HL-60 (cell line): ENCODE measurements at regions not wholly inside any gene's neighbourhood (a gene's known extent, or its start where the extent isn't known, plus 50 kb on each side); places are given as distances from the start of the nearest gene placed in this dataset.

Experiments used
- POLR2AphosphoS5 ChIP-seq: IDR thresholded peaks from 2 replicates; pipeline ENCODE4 v1.6.1; 2012; ENCODE audit warnings: low read depth
- TF ChIP-seq, protein P1 (sequence below): IDR thresholded peaks from one replicate; pipeline ENCODE4 v1.5.1; 2011; ENCODE audit warnings: low read length, control low read depth, inconsistent platforms; ENCODE audit not compliant: insufficient read depth
- TF ChIP-seq, protein P2 (sequence below): IDR thresholded peaks from 2 replicates; pipeline ENCODE4 v1.6.1; 2012; ENCODE audit warnings: low read depth; ENCODE audit not compliant: insufficient replicate concordance

DNA sequence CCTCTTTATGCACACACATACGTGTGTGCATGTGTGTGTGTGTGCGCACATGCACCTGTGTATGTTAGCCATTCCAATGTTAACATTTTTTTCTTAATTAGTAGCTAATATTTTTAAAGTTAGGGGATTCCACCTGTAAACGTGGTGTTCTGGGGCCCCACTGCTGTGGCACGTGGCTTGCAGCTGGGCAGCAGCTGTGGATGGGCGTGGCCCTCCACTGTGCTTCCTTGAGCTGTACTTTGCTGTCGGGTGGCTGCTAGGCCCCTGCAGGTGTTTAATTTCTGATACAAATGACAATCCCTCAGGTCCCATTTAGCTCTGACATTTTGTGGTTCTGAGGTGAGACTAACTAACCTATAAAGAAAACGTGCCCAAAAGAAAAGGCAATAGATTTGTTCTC is 58.9 kb upstream of the GJB6 start:
- TF ChIP-seq, protein P1, sequence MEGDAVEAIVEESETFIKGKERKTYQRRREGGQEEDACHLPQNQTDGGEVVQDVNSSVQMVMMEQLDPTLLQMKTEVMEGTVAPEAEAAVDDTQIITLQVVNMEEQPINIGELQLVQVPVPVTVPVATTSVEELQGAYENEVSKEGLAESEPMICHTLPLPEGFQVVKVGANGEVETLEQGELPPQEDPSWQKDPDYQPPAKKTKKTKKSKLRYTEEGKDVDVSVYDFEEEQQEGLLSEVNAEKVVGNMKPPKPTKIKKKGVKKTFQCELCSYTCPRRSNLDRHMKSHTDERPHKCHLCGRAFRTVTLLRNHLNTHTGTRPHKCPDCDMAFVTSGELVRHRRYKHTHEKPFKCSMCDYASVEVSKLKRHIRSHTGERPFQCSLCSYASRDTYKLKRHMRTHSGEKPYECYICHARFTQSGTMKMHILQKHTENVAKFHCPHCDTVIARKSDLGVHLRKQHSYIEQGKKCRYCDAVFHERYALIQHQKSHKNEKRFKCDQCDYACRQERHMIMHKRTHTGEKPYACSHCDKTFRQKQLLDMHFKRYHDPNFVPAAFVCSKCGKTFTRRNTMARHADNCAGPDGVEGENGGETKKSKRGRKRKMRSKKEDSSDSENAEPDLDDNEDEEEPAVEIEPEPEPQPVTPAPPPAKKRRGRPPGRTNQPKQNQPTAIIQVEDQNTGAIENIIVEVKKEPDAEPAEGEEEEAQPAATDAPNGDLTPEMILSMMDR = no peak
- TF ChIP-seq POLR2AphosphoS5 = no peak
- TF ChIP-seq, protein P2, sequence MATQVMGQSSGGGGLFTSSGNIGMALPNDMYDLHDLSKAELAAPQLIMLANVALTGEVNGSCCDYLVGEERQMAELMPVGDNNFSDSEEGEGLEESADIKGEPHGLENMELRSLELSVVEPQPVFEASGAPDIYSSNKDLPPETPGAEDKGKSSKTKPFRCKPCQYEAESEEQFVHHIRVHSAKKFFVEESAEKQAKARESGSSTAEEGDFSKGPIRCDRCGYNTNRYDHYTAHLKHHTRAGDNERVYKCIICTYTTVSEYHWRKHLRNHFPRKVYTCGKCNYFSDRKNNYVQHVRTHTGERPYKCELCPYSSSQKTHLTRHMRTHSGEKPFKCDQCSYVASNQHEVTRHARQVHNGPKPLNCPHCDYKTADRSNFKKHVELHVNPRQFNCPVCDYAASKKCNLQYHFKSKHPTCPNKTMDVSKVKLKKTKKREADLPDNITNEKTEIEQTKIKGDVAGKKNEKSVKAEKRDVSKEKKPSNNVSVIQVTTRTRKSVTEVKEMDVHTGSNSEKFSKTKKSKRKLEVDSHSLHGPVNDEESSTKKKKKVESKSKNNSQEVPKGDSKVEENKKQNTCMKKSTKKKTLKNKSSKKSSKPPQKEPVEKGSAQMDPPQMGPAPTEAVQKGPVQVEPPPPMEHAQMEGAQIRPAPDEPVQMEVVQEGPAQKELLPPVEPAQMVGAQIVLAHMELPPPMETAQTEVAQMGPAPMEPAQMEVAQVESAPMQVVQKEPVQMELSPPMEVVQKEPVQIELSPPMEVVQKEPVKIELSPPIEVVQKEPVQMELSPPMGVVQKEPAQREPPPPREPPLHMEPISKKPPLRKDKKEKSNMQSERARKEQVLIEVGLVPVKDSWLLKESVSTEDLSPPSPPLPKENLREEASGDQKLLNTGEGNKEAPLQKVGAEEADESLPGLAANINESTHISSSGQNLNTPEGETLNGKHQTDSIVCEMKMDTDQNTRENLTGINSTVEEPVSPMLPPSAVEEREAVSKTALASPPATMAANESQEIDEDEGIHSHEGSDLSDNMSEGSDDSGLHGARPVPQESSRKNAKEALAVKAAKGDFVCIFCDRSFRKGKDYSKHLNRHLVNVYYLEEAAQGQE = no peak
